HEK293 (cell line): ENCODE measurements at regions not wholly inside any gene's neighbourhood (a gene's known extent, or its start where the extent isn't known, plus 50 kb on each side); places are given as distances from the start of the nearest gene placed in this dataset.

Source experiments
- ATF2 ChIP-seq: fragments of 450-650 bp; formaldehyde crosslinking; IDR thresholded peaks from 2 replicates; pipeline ENCODE4 v1.5.1; 2016; ENCODE audit warnings: missing biosample characterization, missing genetic modification characterization, low read depth
- CTCF ChIP-seq: fragments of 450-650 bp; formaldehyde crosslinking; IDR thresholded peaks from 2 replicates; pipeline ENCODE4 v1.5.1; 2016; ENCODE audit warnings: missing biosample characterization, missing genetic modification characterization
- SP2 ChIP-seq: fragments of 450-650 bp; formaldehyde crosslinking; IDR thresholded peaks from 2 replicates; pipeline ENCODE4 v1.5.1; 2016; ENCODE audit warnings: missing biosample characterization, missing genetic modification characterization
- ZNF121 ChIP-seq: fragments of 450-650 bp; formaldehyde crosslinking; IDR thresholded peaks from 2 replicates; pipeline ENCODE4 v1.5.1; 2016; ENCODE audit warnings: missing biosample characterization, missing genetic modification characterization
- ZNF274 ChIP-seq, 2 experiments: fragments of 200-500 bp in 1 of 2; fragments of 450-650 bp in 1 of 2; sonication (Bioruptor generic) in 1 of 2; formaldehyde crosslinking in 1 of 2; IDR thresholded peaks; 2 replicates each; pipeline versions ENCODE4 v1.5.1 to v1.6.1; 2014 to 2016; ENCODE audit warnings: borderline replicate concordance in 1 of 2, inconsistent platforms in 1 of 2, low read length in 1 of 2, missing biosample characterization in 1 of 2, missing genetic modification characterization in 1 of 2
- ZSCAN30 ChIP-seq: fragments of 450-650 bp; IDR thresholded peaks from 2 replicates; pipeline ENCODE4 v1.5.1; 2018; ENCODE audit warnings: missing biosample characterization, mild to moderate bottlenecking, missing genetic modification characterization, moderate library complexity
- TF ChIP-seq, protein P1 (sequence below): fragments of 450-650 bp; IDR thresholded peaks from 2 replicates; pipeline ENCODE4 v1.5.1; 2018; ENCODE audit warnings: missing biosample characterization, mild to moderate bottlenecking, missing genetic modification characterization
- TF ChIP-seq, protein P2 (sequence below): fragments of 450-650 bp; formaldehyde crosslinking; IDR thresholded peaks from 2 replicates; pipeline ENCODE4 v1.5.1; 2016; ENCODE audit warnings: missing biosample characterization, missing genetic modification characterization
- TF ChIP-seq, protein P3 (sequence below): fragments of 450-650 bp; formaldehyde crosslinking; IDR thresholded peaks from 2 replicates; pipeline ENCODE4 v1.5.1; 2016; ENCODE audit warnings: missing biosample characterization, missing genetic modification characterization

DNA sequence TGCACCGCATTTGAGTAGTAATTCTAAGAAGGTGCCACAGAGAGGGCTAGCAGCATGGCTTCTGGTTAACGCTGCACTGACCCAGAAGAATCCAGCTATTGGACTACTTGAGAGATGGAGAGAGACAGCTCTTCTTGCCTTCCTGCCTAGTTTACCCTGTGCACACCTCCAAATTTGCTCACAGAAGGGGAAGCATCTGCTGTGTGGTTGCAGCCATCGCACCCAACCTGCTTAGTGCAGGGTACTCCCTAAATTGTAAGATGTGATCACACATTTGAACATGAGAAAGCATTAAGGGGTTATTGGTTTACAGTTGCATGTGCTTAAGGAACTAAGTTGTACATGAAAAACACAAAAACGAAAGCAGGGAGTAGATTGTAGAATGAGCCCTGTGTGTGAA lies 122.1 kb downstream of the FOXB1 start:
- TF ChIP-seq ZSCAN30 (tag by site-specific recombination) (no peak), SP2 (tag by site-specific recombination) (no peak), ATF2 (no peak), CTCF (tag by site-specific recombination) (no peak), ZNF121 (tag by site-specific recombination) (no peak), ZNF274 (IDR thresholded peaks at IDR 0.05; ENCODE audit: low read length) (no peak), ZNF274 (tag by site-specific recombination; IDR thresholded peaks at IDR 0.05; ENCODE audit: borderline replicate concordance) (no peak)
- TF ChIP-seq, protein P1, sequence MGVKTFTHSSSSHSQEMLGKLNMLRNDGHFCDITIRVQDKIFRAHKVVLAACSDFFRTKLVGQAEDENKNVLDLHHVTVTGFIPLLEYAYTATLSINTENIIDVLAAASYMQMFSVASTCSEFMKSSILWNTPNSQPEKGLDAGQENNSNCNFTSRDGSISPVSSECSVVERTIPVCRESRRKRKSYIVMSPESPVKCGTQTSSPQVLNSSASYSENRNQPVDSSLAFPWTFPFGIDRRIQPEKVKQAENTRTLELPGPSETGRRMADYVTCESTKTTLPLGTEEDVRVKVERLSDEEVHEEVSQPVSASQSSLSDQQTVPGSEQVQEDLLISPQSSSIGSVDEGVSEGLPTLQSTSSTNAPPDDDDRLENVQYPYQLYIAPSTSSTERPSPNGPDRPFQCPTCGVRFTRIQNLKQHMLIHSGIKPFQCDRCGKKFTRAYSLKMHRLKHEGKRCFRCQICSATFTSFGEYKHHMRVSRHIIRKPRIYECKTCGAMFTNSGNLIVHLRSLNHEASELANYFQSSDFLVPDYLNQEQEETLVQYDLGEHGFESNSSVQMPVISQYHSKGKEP (tag by site-specific recombination), result no peak
- TF ChIP-seq, protein P2, sequence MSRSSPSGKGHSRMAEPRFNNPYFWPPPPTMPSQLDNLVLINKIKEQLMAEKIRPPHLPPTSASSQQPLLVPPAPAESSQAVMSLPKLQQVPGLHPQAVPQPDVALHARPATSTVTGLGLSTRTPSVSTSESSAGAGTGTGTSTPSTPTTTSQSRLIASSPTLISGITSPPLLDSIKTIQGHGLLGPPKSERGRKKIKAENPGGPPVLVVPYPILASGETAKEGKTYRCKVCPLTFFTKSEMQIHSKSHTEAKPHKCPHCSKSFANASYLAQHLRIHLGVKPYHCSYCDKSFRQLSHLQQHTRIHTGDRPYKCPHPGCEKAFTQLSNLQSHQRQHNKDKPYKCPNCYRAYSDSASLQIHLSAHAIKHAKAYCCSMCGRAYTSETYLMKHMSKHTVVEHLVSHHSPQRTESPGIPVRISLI (tag by site-specific recombination), result no peak
- TF ChIP-seq, protein P3, sequence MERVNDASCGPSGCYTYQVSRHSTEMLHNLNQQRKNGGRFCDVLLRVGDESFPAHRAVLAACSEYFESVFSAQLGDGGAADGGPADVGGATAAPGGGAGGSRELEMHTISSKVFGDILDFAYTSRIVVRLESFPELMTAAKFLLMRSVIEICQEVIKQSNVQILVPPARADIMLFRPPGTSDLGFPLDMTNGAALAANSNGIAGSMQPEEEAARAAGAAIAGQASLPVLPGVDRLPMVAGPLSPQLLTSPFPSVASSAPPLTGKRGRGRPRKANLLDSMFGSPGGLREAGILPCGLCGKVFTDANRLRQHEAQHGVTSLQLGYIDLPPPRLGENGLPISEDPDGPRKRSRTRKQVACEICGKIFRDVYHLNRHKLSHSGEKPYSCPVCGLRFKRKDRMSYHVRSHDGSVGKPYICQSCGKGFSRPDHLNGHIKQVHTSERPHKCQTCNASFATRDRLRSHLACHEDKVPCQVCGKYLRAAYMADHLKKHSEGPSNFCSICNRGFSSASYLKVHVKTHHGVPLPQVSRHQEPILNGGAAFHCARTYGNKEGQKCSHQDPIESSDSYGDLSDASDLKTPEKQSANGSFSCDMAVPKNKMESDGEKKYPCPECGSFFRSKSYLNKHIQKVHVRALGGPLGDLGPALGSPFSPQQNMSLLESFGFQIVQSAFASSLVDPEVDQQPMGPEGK (tag by site-specific recombination), result no peak
